Activated naive CD4-positive, alpha-beta T cell treated with anti-CD3 and anti-CD28 coated beads, Interleukin-2, amount 50 U/mL, for 72 hours (primary cell): ENCODE measurements at regions not wholly inside any gene's neighbourhood (a gene's known extent, or its start where the extent isn't known, plus 50 kb on each side); places are given as distances from the start of the nearest gene placed in this dataset.

Source experiments
- ATAC-seq, 2 donors: fragments of 150-1000 bp; cut with Tn5 transposase; 2 replicates each; pipeline ENCODE4 v1.10.0; 2021; ENCODE audit warnings: mild to moderate bottlenecking in 2 of 2, moderate library complexity in 2 of 2
- DNase-seq, 2 donors: peaks; one replicate each; pipeline ENCODE4 v3.0.0; 2021 to 2022; ENCODE audit warnings: low spot score in 2 of 2
- H3K27ac Mint-ChIP-seq, 2 donors: one replicate each; pipeline ENCODE4 v1.8.0; 2022; ENCODE audit warnings: mild to moderate bottlenecking in 2 of 2, mixed read lengths in 2 of 2
- H3K36me3 Mint-ChIP-seq, 2 donors: one replicate each; pipeline ENCODE4 v1.8.0; 2022; ENCODE audit warnings: mixed read lengths in 2 of 2
- H3K9me3 Mint-ChIP-seq, 2 donors: one replicate each; pipeline ENCODE4 v1.8.0; 2022; ENCODE audit warnings: mixed read lengths in 2 of 2

GRCh38 chr6:91613481-91613880 is 1026.6 kb upstream of the MAP3K7 start:
- Mint-ChIP-seq H3K36me3 (no peaks in the 10 kb centered on the region), H3K9me3 (peaks cover 4 to 7% of the 10 kb centered on the region in 2 donors), H3K27ac (no peak overlapping the region)
- no peak for ATAC-seq
- no peak for DNase-seq

GRCh38 chr6:91611190-91611589 is 1024.3 kb upstream of the MAP3K7 start:
- no peak for DNase-seq
- Mint-ChIP-seq H3K9me3 (peaks cover 0 to 4% of the 10 kb centered on the region in 2 donors), H3K36me3 (no peaks in the 10 kb centered on the region), H3K27ac (no peak overlapping the region)
- no peak for ATAC-seq

- Mint-ChIP-seq H3K36me3 (no peaks in the 10 kb centered on the region), H3K9me3 (no peaks in the 10 kb centered on the region), H3K27ac (no peak overlapping the region)
- DNase-seq, result no peak
- ATAC-seq, result no peak
Observed at GRCh38 chr6:91608428-91608827, 1021.6 kb upstream of the MAP3K7 start.

GRCh38 chr6:91606148-91606901 is 1019.5 kb upstream of the MAP3K7 start:
- Mint-ChIP-seq H3K27ac (no peak overlapping the region), H3K36me3 (no peaks in the 10 kb centered on the region), H3K9me3 (no peaks in the 10 kb centered on the region)
- no peak for DNase-seq
- no peak for ATAC-seq

- Mint-ChIP-seq H3K9me3 (no peaks in the 10 kb centered on the region), H3K36me3 (no peaks in the 10 kb centered on the region), H3K27ac (no peak overlapping the region)
- DNase-seq (no peak), ATAC-seq (no peak)
Observed at GRCh38 chr6:91600561-91600960, 1013.7 kb upstream of the MAP3K7 start.

- Mint-ChIP-seq H3K9me3 (no peaks in the 10 kb centered on the region), H3K27ac (no peak overlapping the region), H3K36me3 (no peaks in the 10 kb centered on the region)
- ATAC-seq, result no peak
- DNase-seq, result no peak
Observed at GRCh38 chr6:91590191-91590590, 1003.3 kb upstream of the MAP3K7 start.

- DNase-seq (no peak), ATAC-seq (no peak)
- H3K27ac Mint-ChIP-seq, result no peak overlapping the region
- peaks cover 0 to 3% of the 10 kb centered on the region in 2 donors for H3K9me3 Mint-ChIP-seq
- H3K36me3 Mint-ChIP-seq, result no peaks in the 10 kb centered on the region
Observed at GRCh38 chr6:91580635-91581034, 993.8 kb upstream of the MAP3K7 start.

GRCh38 chr6:91575032-91575431 is 988.2 kb upstream of the MAP3K7 start:
- ATAC-seq, result no peak

GRCh38 chr6:91573826-91574416 is 987.0 kb upstream of the MAP3K7 start:
- no peaks in the 10 kb centered on the region for H3K36me3 Mint-ChIP-seq
- no peak overlapping the region for H3K27ac Mint-ChIP-seq
- no peaks in the 10 kb centered on the region for H3K9me3 Mint-ChIP-seq
- ATAC-seq, result no peak
- no peak for DNase-seq

More at GRCh38 chr6:91575032-91575431, 988.2 kb upstream of the MAP3K7 start:
- Mint-ChIP-seq H3K9me3 (peaks cover 0 to 3% of the 10 kb centered on the region in 2 donors), H3K36me3 (no peaks in the 10 kb centered on the region), H3K27ac (no peak overlapping the region)
- DNase-seq, result no peak

GRCh38 chr6:91572878-91573277 is 986.0 kb upstream of the MAP3K7 start:
- Mint-ChIP-seq H3K9me3 (peaks cover 0 to 2% of the 10 kb centered on the region in 2 donors), H3K36me3 (no peaks in the 10 kb centered on the region), H3K27ac (no peak overlapping the region)
- no peak for DNase-seq
- no peak for ATAC-seq

GRCh38 chr6:91569071-91569470 is 982.2 kb upstream of the MAP3K7 start:
- ATAC-seq (no peak), DNase-seq (no peak)
- Mint-ChIP-seq H3K27ac (no peak overlapping the region), H3K9me3 (peaks cover 6 to 10% of the 10 kb centered on the region in 2 donors), H3K36me3 (no peaks in the 10 kb centered on the region)

- Mint-ChIP-seq H3K36me3 (no peaks in the 10 kb centered on the region), H3K9me3 (peaks cover 10 to 14% of the 10 kb centered on the region in 2 donors), H3K27ac (no peak overlapping the region)
- DNase-seq, result no peak
- ATAC-seq, result no peak
Observed at GRCh38 chr6:91566467-91566866, 979.6 kb upstream of the MAP3K7 start.

GRCh38 chr6:91565207-91565606 is 978.3 kb upstream of the MAP3K7 start:
- Mint-ChIP-seq H3K27ac (no peak overlapping the region), H3K36me3 (no peaks in the 10 kb centered on the region), H3K9me3 (peaks cover 17 to 21% of the 10 kb centered on the region in 2 donors)
- no peak for DNase-seq
- ATAC-seq, result no peak

- DNase-seq (no peak), ATAC-seq (no peak)
- Mint-ChIP-seq H3K9me3 (peaks cover 17 to 25% of the 10 kb centered on the region in 2 donors), H3K36me3 (no peaks in the 10 kb centered on the region), H3K27ac (no peak overlapping the region)
Observed at GRCh38 chr6:91562955-91563354, 976.1 kb upstream of the MAP3K7 start.

- Mint-ChIP-seq H3K9me3 (peaks cover 17 to 22% of the 10 kb centered on the region in 2 donors), H3K27ac (no peak overlapping the region), H3K36me3 (no peaks in the 10 kb centered on the region)
- DNase-seq (no peak), ATAC-seq (no peak)
Observed at GRCh38 chr6:91560409-91560808, 973.5 kb upstream of the MAP3K7 start.

- H3K36me3 Mint-ChIP-seq, result no peaks in the 10 kb centered on the region
- DNase-seq, result no peak
Observed at GRCh38 chr6:91540902-91541301, 954.0 kb upstream of the MAP3K7 start.

GRCh38 chr6:91539456-91539855 is 952.6 kb upstream of the MAP3K7 start:
- no peaks in the 10 kb centered on the region for H3K36me3 Mint-ChIP-seq
- H3K27ac Mint-ChIP-seq, result no peak overlapping the region
- no peak for DNase-seq
- no peak for ATAC-seq
- peaks cover 0 to 4% of the 10 kb centered on the region in 2 donors for H3K9me3 Mint-ChIP-seq

More at GRCh38 chr6:91540902-91541301, 954.0 kb upstream of the MAP3K7 start:
- peaks cover 0 to 4% of the 10 kb centered on the region in 2 donors for H3K9me3 Mint-ChIP-seq
- ATAC-seq, result no peak
- H3K27ac Mint-ChIP-seq, result no peak overlapping the region

- DNase-seq (no peak), ATAC-seq (no peak)
- Mint-ChIP-seq H3K27ac (no peak overlapping the region), H3K9me3 (peaks cover 0 to 4% of the 10 kb centered on the region in 2 donors), H3K36me3 (no peaks in the 10 kb centered on the region)
Observed at GRCh38 chr6:91538622-91539021, 951.8 kb upstream of the MAP3K7 start.
